ENCODE measurements at regions not wholly inside any gene's neighbourhood (a gene's known extent, or its start where the extent isn't known, plus 50 kb on each side); places are given as distances from the start of the nearest gene placed in this dataset.

DNA sequence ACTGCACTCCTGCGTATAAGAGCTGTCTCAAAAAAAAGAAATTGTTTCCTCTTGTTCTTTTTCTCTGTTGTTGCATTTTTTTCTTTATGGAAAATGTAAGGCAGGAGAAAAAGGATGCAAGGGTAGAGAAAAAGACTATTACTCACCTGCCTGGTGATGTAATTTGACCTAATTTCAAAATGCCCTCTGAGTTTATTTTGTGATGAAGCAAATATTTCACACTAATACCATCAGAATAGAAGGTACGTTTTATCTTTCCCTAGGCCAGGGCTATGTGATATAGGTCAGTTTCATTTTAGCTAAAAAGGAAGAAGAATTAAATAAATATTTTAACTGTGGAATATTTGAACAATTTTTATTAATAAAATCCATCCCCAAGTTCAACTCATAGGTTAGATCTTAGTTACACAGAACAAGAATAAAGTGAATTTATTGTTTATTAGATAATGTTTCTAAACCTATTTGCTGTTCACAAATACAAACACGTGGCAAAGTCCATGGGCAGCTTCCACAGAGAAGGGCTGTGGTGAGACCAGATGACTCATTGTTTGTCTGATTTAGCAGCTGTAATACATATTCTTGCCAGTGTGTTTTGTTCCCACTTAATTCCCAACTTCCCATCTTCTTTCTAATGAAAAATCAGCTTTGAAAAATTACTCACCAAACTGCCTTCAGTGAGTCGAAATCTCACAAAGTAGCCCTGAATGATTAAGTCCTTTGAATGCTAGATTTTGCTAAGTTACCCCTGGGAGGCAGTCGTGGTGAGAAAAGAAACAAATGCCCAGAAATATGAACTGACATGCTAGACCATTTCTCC lies 52.8 kb upstream of the CCDC112 start:
- Histone ChIP-seq H3K9ac (ENCODE audit: low read length) (peak overlapping the region; percentile 74), H3K27me3 (ENCODE audit: control insufficient read depth in 1 of 2, insufficient read depth in 1 of 2, low read length in 2 of 2) (no peaks in the 10 kb centered on the region), H4K8ac (ENCODE audit: low read length) (no peak overlapping the region), H2BK12ac (ENCODE audit: low read length in 2 of 2) (no peak overlapping the region), H4K91ac (ENCODE audit: low read length) (no peak overlapping the region), H3K4me3 (ENCODE audit: insufficient read depth in 1 of 2, low read depth in 1 of 2, low read length in 2 of 2) (no peak overlapping the region), H2BK15ac (ENCODE audit: low read depth, poor library complexity, severe bottlenecking) (no peak overlapping the region), H3K4ac (ENCODE audit: low read depth in 1 of 2, low read length in 2 of 2) (no peak overlapping the region), H3K36me3 (ENCODE audit: control insufficient read depth in 1 of 2, insufficient read depth in 2 of 2, low read depth in 1 of 2, low read length in 2 of 2) (no peaks in the 10 kb centered on the region), H3K27ac (ENCODE audit: low read length, poor library complexity, severe bottlenecking) (peak overlapping the region; percentile 27), H3K14ac (ENCODE audit: low read length in 2 of 2) (no peak overlapping the region), H3K4me1 (ENCODE audit: control insufficient read depth, insufficient read depth, low read depth, low read length) (peaks cover 4% of the 10 kb centered on the region), H3K79me1 (replicated peaks; ENCODE audit: low read length, poor library complexity, severe bottlenecking) (no peaks in the 10 kb centered on the region), H2AK5ac (ENCODE audit: low read length, severe bottlenecking) (no peak overlapping the region), H2BK5ac (ENCODE audit: low read depth, low read length, poor library complexity, severe bottlenecking) (no peak overlapping the region), H3K18ac (ENCODE audit: low read depth in 1 of 2, low read length in 2 of 2) (no peak overlapping the region), H2BK120ac (ENCODE audit: low read depth, low read length) (no peak overlapping the region), H3K9me3 (ENCODE audit: control insufficient read depth, low read length) (peaks cover 4% of the 10 kb centered on the region), H3K4me2 (ENCODE audit: low read length, poor library complexity, severe bottlenecking) (no peak overlapping the region), H3K23ac (ENCODE audit: low read length in 2 of 2) (no peak overlapping the region), H2AFZ (ENCODE audit: low read depth, low read length) (no peak overlapping the region)
- WGBS, result 50% methylated on average over 2 of the region's 5 CpGs
- peak; percentile 89 for DNase-seq

DNA sequence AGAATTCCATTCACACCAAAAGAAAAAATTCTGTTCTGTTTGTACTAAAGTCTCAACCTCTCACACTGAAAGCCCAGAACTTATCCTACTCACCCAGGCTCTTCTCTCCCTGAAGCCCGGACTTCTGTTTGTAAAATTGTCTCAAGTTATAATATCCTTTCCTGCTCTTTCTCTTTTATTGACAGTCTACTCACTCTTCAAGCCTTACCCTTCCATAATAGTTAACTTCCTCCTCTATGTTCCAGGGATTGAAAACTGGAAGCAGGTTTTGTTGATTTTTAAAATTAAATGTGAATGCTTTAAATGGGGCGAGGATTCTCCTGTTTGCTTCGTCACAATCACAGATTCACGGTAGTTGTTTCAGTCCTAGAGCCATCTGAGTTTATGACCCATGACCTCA lies 51.7 kb upstream of the CCDC112 start:
- Histone ChIP-seq H3K4ac (ENCODE audit: low read depth in 1 of 2, low read length in 2 of 2) (no peak overlapping the region), H3K18ac (ENCODE audit: low read depth in 1 of 2, low read length in 2 of 2) (no peak overlapping the region), H3K4me2 (ENCODE audit: low read length, poor library complexity, severe bottlenecking) (no peak overlapping the region), H3K36me3 (ENCODE audit: control insufficient read depth in 1 of 2, insufficient read depth in 2 of 2, low read depth in 1 of 2, low read length in 2 of 2) (no peaks in the 10 kb centered on the region), H3K9me3 (ENCODE audit: control insufficient read depth, low read length) (peaks cover 4% of the 10 kb centered on the region), H3K27ac (ENCODE audit: low read length, poor library complexity, severe bottlenecking) (no peak overlapping the region), H3K27me3 (ENCODE audit: control insufficient read depth in 1 of 2, insufficient read depth in 1 of 2, low read length in 2 of 2) (no peaks in the 10 kb centered on the region), H2BK15ac (ENCODE audit: low read depth, poor library complexity, severe bottlenecking) (no peak overlapping the region), H3K14ac (ENCODE audit: low read length in 2 of 2) (no peak overlapping the region), H2BK12ac (ENCODE audit: low read length in 2 of 2) (no peak overlapping the region), H3K79me1 (replicated peaks; ENCODE audit: low read length, poor library complexity, severe bottlenecking) (no peaks in the 10 kb centered on the region), H2AK5ac (ENCODE audit: low read length, severe bottlenecking) (no peak overlapping the region), H4K91ac (ENCODE audit: low read length) (no peak overlapping the region), H3K9ac (ENCODE audit: low read length) (no peak overlapping the region), H2AFZ (ENCODE audit: low read depth, low read length) (no peak overlapping the region), H3K23ac (ENCODE audit: low read length in 2 of 2) (no peak overlapping the region), H3K4me3 (ENCODE audit: insufficient read depth in 1 of 2, low read depth in 1 of 2, low read length in 2 of 2) (no peak overlapping the region), H4K8ac (ENCODE audit: low read length) (no peak overlapping the region), H3K4me1 (ENCODE audit: control insufficient read depth, insufficient read depth, low read depth, low read length) (peaks cover 4% of the 10 kb centered on the region), H2BK5ac (ENCODE audit: low read depth, low read length, poor library complexity, severe bottlenecking) (no peak overlapping the region), H2BK120ac (ENCODE audit: low read depth, low read length) (no peak overlapping the region)
- no peak for DNase-seq
- WGBS, result 75% methylated on average over 4 of the region's 4 CpGs

All from mesenchymal stem cell (in vitro differentiated cells and primary cell).